ENCODE measurements at regions not wholly inside any gene's neighbourhood (a gene's known extent, or its start where the extent isn't known, plus 50 kb on each side); places are given as distances from the start of the nearest gene placed in this dataset.
"Not testable (repeated sequence)": the region's sequence is repeated elsewhere in the genome, so short reads cannot be mapped to it uniquely, and the experiment has no call there.

GRCh38 chr1:222470252-222470805 lies 77.6 kb downstream of the HHIPL2 start:
- not testable (repeated sequence) for H3K4me1 ChIP-seq (ENCODE audit: control insufficient read depth, insufficient read depth, low read length); H3K9ac ChIP-seq (ENCODE audit: low read length in 2 of 2); H3K27ac ChIP-seq (ENCODE audit: low read length); H3K27me3 ChIP-seq (ENCODE audit: control insufficient read depth in 1 of 2, insufficient read depth in 2 of 2, low read length in 2 of 2); H3K36me3 ChIP-seq (ENCODE audit: control insufficient read depth in 2 of 2, insufficient read depth in 2 of 2, low read length in 2 of 2); H3K9me3 ChIP-seq (ENCODE audit: control insufficient read depth in 2 of 2, low read length in 2 of 2); H3K4me3 ChIP-seq (ENCODE audit: low read length in 2 of 2)

DNA sequence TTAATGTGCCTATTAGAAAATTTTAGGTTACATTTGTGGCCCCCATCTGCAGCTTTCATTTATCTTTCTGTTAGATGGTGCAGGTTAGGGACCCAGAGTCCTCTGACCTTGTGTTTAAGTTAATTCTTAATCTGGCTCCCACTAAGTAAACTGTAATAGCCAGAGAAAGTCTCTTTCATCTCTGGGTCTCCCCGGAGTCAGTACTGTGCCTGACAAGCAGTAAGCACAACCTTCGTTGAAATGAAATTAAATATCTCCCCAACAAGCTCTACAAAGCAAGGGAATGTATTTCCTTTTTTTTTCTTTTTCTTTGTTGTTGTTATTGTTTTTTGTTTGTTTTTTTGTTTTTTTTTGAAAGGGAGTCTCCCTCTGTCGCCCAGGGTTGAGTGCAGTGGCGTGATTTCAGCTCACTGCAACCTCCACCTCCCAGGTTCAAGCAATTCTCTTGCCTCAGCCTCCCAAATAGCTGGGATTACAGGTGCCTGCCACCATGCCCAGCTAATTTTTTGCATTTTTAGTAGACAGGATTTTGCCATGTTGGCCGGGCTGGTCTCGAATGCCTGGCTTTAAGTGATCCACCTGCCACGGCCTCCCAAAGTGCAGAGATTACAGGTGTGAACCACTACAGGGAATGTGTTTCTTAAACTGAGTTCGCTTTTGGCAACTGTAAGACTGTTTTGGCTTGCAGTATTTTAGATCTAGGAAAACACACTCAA lies 81.6 kb downstream of the HHIPL2 start:
- Histone ChIP-seq H3K36me3 (ENCODE audit: control insufficient read depth in 2 of 2, insufficient read depth in 2 of 2, low read length in 2 of 2) (no peaks in the 10 kb centered on the region), H3K4me1 (ENCODE audit: control insufficient read depth, insufficient read depth, low read length) (peaks cover 8% of the 10 kb centered on the region), H3K9ac (ENCODE audit: low read length in 2 of 2) (no peak overlapping the region), H3K27me3 (ENCODE audit: control insufficient read depth in 1 of 2, insufficient read depth in 2 of 2, low read length in 2 of 2) (no peaks in the 10 kb centered on the region), H3K27ac (ENCODE audit: low read length) (no peak overlapping the region), H3K9me3 (ENCODE audit: control insufficient read depth in 2 of 2, low read length in 2 of 2) (no peaks in the 10 kb centered on the region), H3K4me3 (ENCODE audit: low read length in 2 of 2) (no peak overlapping the region)

DNA sequence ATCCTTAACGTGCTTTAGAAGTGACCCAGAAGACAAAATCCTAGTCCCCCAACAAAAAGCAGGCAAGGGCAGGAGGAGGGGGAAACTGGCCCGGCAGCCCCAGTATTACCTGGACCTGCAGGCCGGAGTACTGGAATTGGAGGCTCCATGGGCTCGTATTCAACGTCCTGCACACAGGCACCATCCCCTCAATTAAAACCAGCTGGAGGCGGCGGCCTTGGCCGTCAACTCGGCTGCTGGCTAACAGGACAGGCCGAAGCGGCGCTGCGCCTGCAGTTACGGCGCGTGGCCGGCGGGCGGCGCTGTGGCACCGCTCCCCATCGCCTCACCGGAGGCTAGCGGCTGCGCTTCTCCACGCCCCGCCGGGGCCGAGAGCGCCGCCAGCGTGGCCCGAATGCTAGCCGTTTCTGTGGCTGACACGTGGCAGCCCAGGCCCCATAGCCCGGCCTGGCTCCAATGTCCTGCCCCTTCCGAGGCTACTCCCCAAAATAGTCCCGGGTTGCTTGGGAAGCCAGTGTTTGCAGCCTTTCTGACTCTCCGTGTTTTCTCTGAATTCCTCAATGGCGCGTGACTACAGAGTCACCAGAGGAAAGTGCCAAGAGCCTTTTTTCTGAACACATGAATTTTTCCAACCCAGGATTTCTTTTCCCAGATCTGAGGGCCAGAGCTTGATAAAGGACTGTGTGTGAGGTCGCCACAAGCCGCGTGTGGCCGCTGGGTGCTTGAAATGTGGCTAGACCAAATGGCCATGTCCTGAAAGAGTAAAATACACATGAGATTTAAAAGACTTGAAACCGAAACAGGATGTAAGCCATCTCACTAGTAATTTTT lies 82.5 kb downstream of the HHIPL2 start:
- H3K9ac ChIP-seq (ENCODE audit: low read length in 2 of 2): peak overlapping the region; percentile 68 to 78
- H3K27me3 ChIP-seq (ENCODE audit: control insufficient read depth in 1 of 2, insufficient read depth in 2 of 2, low read length in 2 of 2): no peaks in the 10 kb centered on the region
- peak overlapping the region; percentile 64 for H3K27ac ChIP-seq (ENCODE audit: low read length)
- H3K4me3 ChIP-seq (ENCODE audit: low read length in 2 of 2): peak overlapping the region; percentile 50 to 71
- peaks cover 8% of the 10 kb centered on the region for H3K4me1 ChIP-seq (ENCODE audit: control insufficient read depth, insufficient read depth, low read length)
- no peaks in the 10 kb centered on the region for H3K9me3 ChIP-seq (ENCODE audit: control insufficient read depth in 2 of 2, low read length in 2 of 2)
- no peaks in the 10 kb centered on the region for H3K36me3 ChIP-seq (ENCODE audit: control insufficient read depth in 2 of 2, insufficient read depth in 2 of 2, low read length in 2 of 2)

- Histone ChIP-seq H3K27ac (ENCODE audit: low read length) (peak overlapping the region; percentile 64), H3K9me3 (ENCODE audit: control insufficient read depth in 2 of 2, low read length in 2 of 2) (no peaks in the 10 kb centered on the region), H3K4me3 (ENCODE audit: low read length in 2 of 2) (peak overlapping the region in 1 of 2 donors; percentile 71), H3K27me3 (ENCODE audit: control insufficient read depth in 1 of 2, insufficient read depth in 2 of 2, low read length in 2 of 2) (no peaks in the 10 kb centered on the region), H3K9ac (ENCODE audit: low read length in 2 of 2) (peak overlapping the region; percentile 47 to 68), H3K4me1 (ENCODE audit: control insufficient read depth, insufficient read depth, low read length) (peaks cover 8% of the 10 kb centered on the region), H3K36me3 (ENCODE audit: control insufficient read depth in 2 of 2, insufficient read depth in 2 of 2, low read length in 2 of 2) (no peaks in the 10 kb centered on the region)
Measured at GRCh38 chr1:222464841-222465210, 83.1 kb downstream of the HHIPL2 start.

DNA sequence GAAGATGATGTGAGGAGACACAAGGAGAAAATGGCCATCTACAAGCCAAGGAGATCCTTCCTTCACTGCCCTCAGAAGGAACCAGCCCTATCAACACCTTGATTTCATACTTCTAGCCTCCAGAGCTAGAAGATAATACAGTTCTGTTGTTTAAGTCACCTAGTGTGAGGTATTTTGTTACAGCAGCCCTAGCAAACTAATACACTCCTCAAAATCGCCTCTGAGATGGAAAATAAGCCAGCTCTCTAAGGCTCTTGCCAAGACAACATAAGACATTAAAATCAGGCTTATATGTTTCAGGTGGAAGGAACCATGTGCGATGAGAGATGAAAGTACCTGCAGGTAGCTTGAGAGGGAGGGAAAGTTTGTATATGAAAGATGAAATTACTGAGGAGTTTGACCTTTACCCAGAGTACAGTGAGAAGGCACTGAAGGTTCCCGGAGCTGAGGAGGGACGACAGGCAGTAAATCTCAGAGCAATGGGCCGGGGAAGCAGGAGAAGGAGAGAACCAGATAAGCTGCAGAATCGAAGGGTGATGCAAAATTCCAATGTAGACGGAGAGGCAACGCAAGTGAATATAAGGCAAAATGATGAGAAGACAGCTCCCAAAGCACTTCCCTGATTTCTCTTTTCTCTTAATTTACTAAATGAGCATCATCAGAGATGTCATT lies 84.7 kb downstream of the HHIPL2 start:
- Histone ChIP-seq H3K36me3 (ENCODE audit: control insufficient read depth in 2 of 2, insufficient read depth in 2 of 2, low read length in 2 of 2) (no peaks in the 10 kb centered on the region), H3K4me1 (ENCODE audit: control insufficient read depth, insufficient read depth, low read length) (peaks cover 8% of the 10 kb centered on the region), H3K9me3 (ENCODE audit: control insufficient read depth in 2 of 2, low read length in 2 of 2) (peaks cover 0 to 2% of the 10 kb centered on the region in 2 donors), H3K9ac (ENCODE audit: low read length in 2 of 2) (no peak overlapping the region), H3K4me3 (ENCODE audit: low read length in 2 of 2) (no peak overlapping the region), H3K27ac (ENCODE audit: low read length) (no peak overlapping the region), H3K27me3 (ENCODE audit: control insufficient read depth in 1 of 2, insufficient read depth in 2 of 2, low read length in 2 of 2) (no peaks in the 10 kb centered on the region)

GRCh38 chr1:222462601-222463000 lies 85.3 kb downstream of the HHIPL2 start:
- Histone ChIP-seq H3K4me1 (ENCODE audit: control insufficient read depth, insufficient read depth, low read length) (peaks cover 8% of the 10 kb centered on the region), H3K4me3 (ENCODE audit: low read length in 2 of 2) (no peak overlapping the region), H3K27me3 (ENCODE audit: control insufficient read depth in 1 of 2, insufficient read depth in 2 of 2, low read length in 2 of 2) (no peaks in the 10 kb centered on the region), H3K36me3 (ENCODE audit: control insufficient read depth in 2 of 2, insufficient read depth in 2 of 2, low read length in 2 of 2) (no peaks in the 10 kb centered on the region), H3K9me3 (ENCODE audit: control insufficient read depth in 2 of 2, low read length in 2 of 2) (peaks cover 0 to 5% of the 10 kb centered on the region in 2 donors), H3K27ac (ENCODE audit: low read length) (no peak overlapping the region), H3K9ac (ENCODE audit: low read length in 2 of 2) (no peak overlapping the region)

GRCh38 chr1:222461941-222462340 lies 86.0 kb downstream of the HHIPL2 start:
- Histone ChIP-seq H3K9ac (ENCODE audit: low read length in 2 of 2) (no peak overlapping the region), H3K36me3 (ENCODE audit: control insufficient read depth in 2 of 2, insufficient read depth in 2 of 2, low read length in 2 of 2) (no peaks in the 10 kb centered on the region), H3K4me1 (ENCODE audit: control insufficient read depth, insufficient read depth, low read length) (peaks cover 8% of the 10 kb centered on the region), H3K27me3 (ENCODE audit: control insufficient read depth in 1 of 2, insufficient read depth in 2 of 2, low read length in 2 of 2) (no peaks in the 10 kb centered on the region), H3K4me3 (ENCODE audit: low read length in 2 of 2) (no peak overlapping the region), H3K27ac (ENCODE audit: low read length) (no peak overlapping the region), H3K9me3 (ENCODE audit: control insufficient read depth in 2 of 2, low read length in 2 of 2) (peaks cover 0 to 5% of the 10 kb centered on the region in 2 donors)

GRCh38 chr1:222459652-222460051 lies 88.3 kb downstream of the HHIPL2 start:
- Histone ChIP-seq H3K9ac (ENCODE audit: low read length in 2 of 2) (no peak overlapping the region), H3K27me3 (ENCODE audit: control insufficient read depth in 1 of 2, insufficient read depth in 2 of 2, low read length in 2 of 2) (no peaks in the 10 kb centered on the region)

DNA sequence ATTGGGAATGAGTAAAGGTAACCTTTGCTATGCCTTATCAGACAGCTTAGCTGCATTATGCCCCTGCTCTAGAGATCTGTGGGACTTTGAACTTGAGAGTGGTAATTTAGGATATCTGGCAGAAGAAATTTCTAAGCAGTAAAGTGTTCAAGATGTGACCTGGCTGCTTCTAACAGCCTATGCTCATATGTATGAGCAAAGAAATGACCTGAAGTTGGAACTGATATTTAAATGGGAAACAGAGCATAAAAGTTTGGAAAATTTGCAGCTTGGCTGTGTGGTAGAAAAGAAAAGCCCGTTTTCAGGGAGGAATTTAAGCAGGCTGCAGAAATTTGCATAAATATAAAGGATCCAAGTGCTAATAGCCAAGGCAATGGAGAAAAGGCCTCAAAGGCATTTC lies 90.4 kb downstream of the HHIPL2 start:
- H3K9ac ChIP-seq (ENCODE audit: low read length in 2 of 2): no peak overlapping the region
- H3K4me3 ChIP-seq (ENCODE audit: low read length in 2 of 2): no peak overlapping the region
- H3K27me3 ChIP-seq (ENCODE audit: control insufficient read depth in 1 of 2, insufficient read depth in 2 of 2, low read length in 2 of 2): no peaks in the 10 kb centered on the region
- H3K36me3 ChIP-seq (ENCODE audit: control insufficient read depth in 2 of 2, insufficient read depth in 2 of 2, low read length in 2 of 2): no peaks in the 10 kb centered on the region
- H3K9me3 ChIP-seq (ENCODE audit: control insufficient read depth in 2 of 2, low read length in 2 of 2): peaks cover 0 to 5% of the 10 kb centered on the region in 2 donors
- peaks cover 10% of the 10 kb centered on the region for H3K4me1 ChIP-seq (ENCODE audit: control insufficient read depth, insufficient read depth, low read length)
- no peak overlapping the region for H3K27ac ChIP-seq (ENCODE audit: low read length)

More at GRCh38 chr1:222459652-222460051, 88.3 kb downstream of the HHIPL2 start:
- H3K4me3 ChIP-seq (ENCODE audit: low read length in 2 of 2): no peak overlapping the region
- H3K9me3 ChIP-seq (ENCODE audit: control insufficient read depth in 2 of 2, low read length in 2 of 2): peaks cover 0 to 5% of the 10 kb centered on the region in 2 donors
- H3K36me3 ChIP-seq (ENCODE audit: control insufficient read depth in 2 of 2, insufficient read depth in 2 of 2, low read length in 2 of 2): no peaks in the 10 kb centered on the region
- H3K27ac ChIP-seq (ENCODE audit: low read length): no peak overlapping the region
- H3K4me1 ChIP-seq (ENCODE audit: control insufficient read depth, insufficient read depth, low read length): peaks cover 7% of the 10 kb centered on the region

GRCh38 chr1:222457084-222457483 lies 90.8 kb downstream of the HHIPL2 start:
- no peak overlapping the region for H3K27ac ChIP-seq (ENCODE audit: low read length)
- H3K27me3 ChIP-seq (ENCODE audit: control insufficient read depth in 1 of 2, insufficient read depth in 2 of 2, low read length in 2 of 2): no peaks in the 10 kb centered on the region
- H3K36me3 ChIP-seq (ENCODE audit: control insufficient read depth in 2 of 2, insufficient read depth in 2 of 2, low read length in 2 of 2): no peaks in the 10 kb centered on the region
- H3K9ac ChIP-seq (ENCODE audit: low read length in 2 of 2): no peak overlapping the region
- no peak overlapping the region for H3K4me3 ChIP-seq (ENCODE audit: low read length in 2 of 2)
- H3K4me1 ChIP-seq (ENCODE audit: control insufficient read depth, insufficient read depth, low read length): peaks cover 10% of the 10 kb centered on the region
- H3K9me3 ChIP-seq (ENCODE audit: control insufficient read depth in 2 of 2, low read length in 2 of 2): peaks cover 0 to 5% of the 10 kb centered on the region in 2 donors

Data from stomach smooth muscle (tissue), 2 donors.